GM21737 (cell line): ENCODE measurements at regions not wholly inside any gene's neighbourhood (a gene's known extent, or its start where the extent isn't known, plus 50 kb on each side); places are given as distances from the start of the nearest gene placed in this dataset.
"Not testable (repeated sequence)": the region's sequence is repeated elsewhere in the genome, so short reads cannot be mapped to it uniquely, and the experiment has no call there.

ENCODE experiments used
- ATAC-seq: cut with Tn5 transposase; IDR thresholded peaks from one replicate; pipeline ENCODE4 v1.9.1; 2021; ENCODE audit warnings: mild to moderate bottlenecking, moderate library complexity; ENCODE audit not compliant: unreplicated experiment

- not testable (repeated sequence) for ATAC-seq
These were observed 467.2 kb downstream of the EPHA7 start for GRCh38 chr6:92952111-92952510.

- no peak for ATAC-seq
These were observed 473.6 kb downstream of the EPHA7 start for GRCh38 chr6:92945799-92946198.

- no peak for ATAC-seq
These were observed 475.2 kb downstream of the EPHA7 start for GRCh38 chr6:92944132-92944531.

GRCh38 chr6:92942549-92942948 is 476.8 kb downstream of the EPHA7 start:
- no peak for ATAC-seq

GRCh38 chr6:92934625-92935024 is 484.7 kb downstream of the EPHA7 start:
- no peak for ATAC-seq

GRCh38 chr6:92930171-92930570 is 489.2 kb downstream of the EPHA7 start:
- ATAC-seq = no peak

- ATAC-seq = no peak
These were observed 497.0 kb downstream of the EPHA7 start for GRCh38 chr6:92922216-92922806.

GRCh38 chr6:92915466-92915865 is 503.9 kb downstream of the EPHA7 start:
- no peak for ATAC-seq

- no peak for ATAC-seq
These were observed 508.1 kb downstream of the EPHA7 start for GRCh38 chr6:92911301-92911700.

- no peak for ATAC-seq
These were observed 508.7 kb downstream of the EPHA7 start for GRCh38 chr6:92910646-92911045.

- no peak for ATAC-seq
These were observed 513.0 kb downstream of the EPHA7 start for GRCh38 chr6:92906385-92906784.

- no peak for ATAC-seq
These were observed 525.6 kb downstream of the EPHA7 start for GRCh38 chr6:92893741-92894140.

- no peak for ATAC-seq
These were observed 526.7 kb downstream of the EPHA7 start for GRCh38 chr6:92892626-92893170.

GRCh38 chr6:92888316-92888715 is 531.0 kb downstream of the EPHA7 start:
- ATAC-seq = no peak

GRCh38 chr6:92887871-92888270 is 531.5 kb downstream of the EPHA7 start:
- no peak for ATAC-seq

- no peak for ATAC-seq
These were observed 539.8 kb downstream of the EPHA7 start for GRCh38 chr6:92879526-92879925.

GRCh38 chr6:92864966-92865555 is 554.3 kb downstream of the EPHA7 start:
- ATAC-seq = no peak

GRCh38 chr6:92849636-92850035 is 569.7 kb downstream of the EPHA7 start:
- no peak for ATAC-seq

- no peak for ATAC-seq
These were observed 570.5 kb downstream of the EPHA7 start for GRCh38 chr6:92848901-92849300.

GRCh38 chr6:92848459-92848858 is 570.9 kb downstream of the EPHA7 start:
- ATAC-seq = no peak

- ATAC-seq = no peak
These were observed 571.4 kb downstream of the EPHA7 start for GRCh38 chr6:92847988-92848387.

- ATAC-seq = no peak
These were observed 579.0 kb downstream of the EPHA7 start for GRCh38 chr6:92840246-92840930.
